KBM-7 (cell line): ENCODE measurements at regions not wholly inside any gene's neighbourhood (a gene's known extent, or its start where the extent isn't known, plus 50 kb on each side); places are given as distances from the start of the nearest gene placed in this dataset.
A peak's percentile ranks its signal among the peaks of the same experiment; 100 is the strongest.

Experiments used
- DNase-seq: peaks from one replicate; pipeline ENCODE4 v3.0.0-alpha.2; 2015
- in situ Hi-C: fragments of 300-500 bp; cut with MboI; formaldehyde crosslinking; loops from 2 replicates; pipeline ENCODE4 v1.14.3; 2020; ENCODE audit warnings: low sequenced_read_pairs, low pct_unique_long_range_greater_than_20kb, mixed read lengths

GRCh38 chr3:178060407-178060806 lies 475.8 kb upstream of the KCNMB2 start:
- in situ Hi-C loops: no loop called here
- DNase-seq: no peak

- DNase-seq: no peak
- in situ Hi-C loops: no loop called here
Measured at GRCh38 chr3:178062126-178062525, 474.1 kb upstream of the KCNMB2 start.

GRCh38 chr3:178063461-178063860 lies 472.8 kb upstream of the KCNMB2 start:
- in situ Hi-C loops: no loop called here
- no peak for DNase-seq

- DNase-seq: no peak
- in situ Hi-C loops: no loop called here
Measured at GRCh38 chr3:178067721-178068120, 468.5 kb upstream of the KCNMB2 start.

GRCh38 chr3:178072391-178073305 lies 463.6 kb upstream of the KCNMB2 start:
- no peak for DNase-seq
- in situ Hi-C loops: no loop called here

- DNase-seq: no peak
- in situ Hi-C loops: no loop called here
Measured at GRCh38 chr3:178073366-178073765, 462.9 kb upstream of the KCNMB2 start.

- in situ Hi-C loops: no loop called here
- DNase-seq: no peak
Measured at GRCh38 chr3:178075344-178075743, 460.9 kb upstream of the KCNMB2 start.

GRCh38 chr3:178078953-178079352 lies 457.3 kb upstream of the KCNMB2 start:
- in situ Hi-C loops: no loop called here

GRCh38 chr3:178079966-178080365 lies 456.3 kb upstream of the KCNMB2 start:
- DNase-seq: no peak
- in situ Hi-C loops: no loop called here

More at GRCh38 chr3:178078953-178079352, 457.3 kb upstream of the KCNMB2 start:
- no peak for DNase-seq

GRCh38 chr3:178082326-178082906 lies 453.8 kb upstream of the KCNMB2 start:
- no peak for DNase-seq
- in situ Hi-C loops: no loop called here

- DNase-seq: peak; percentile 31
Measured at GRCh38 chr3:178083906-178084866, 452.1 kb upstream of the KCNMB2 start.

GRCh38 chr3:178084938-178085816 lies 451.1 kb upstream of the KCNMB2 start:
- in situ Hi-C loops: no loop called here
- DNase-seq: peak; percentile 16

More at GRCh38 chr3:178083906-178084866, 452.1 kb upstream of the KCNMB2 start:
- in situ Hi-C loops: no loop called here

- in situ Hi-C loops: no loop called here
- no peak for DNase-seq
Measured at GRCh38 chr3:178085817-178086123, 450.5 kb upstream of the KCNMB2 start.

GRCh38 chr3:178086144-178086825 lies 450.0 kb upstream of the KCNMB2 start:
- peak; percentile 60 for DNase-seq
- in situ Hi-C loops: no loop called here

- no peak for DNase-seq
- in situ Hi-C loops: no loop called here
Measured at GRCh38 chr3:178087376-178087775, 448.9 kb upstream of the KCNMB2 start.

- in situ Hi-C loops: no loop called here
Measured at GRCh38 chr3:178088963-178089362, 447.3 kb upstream of the KCNMB2 start.

GRCh38 chr3:178090899-178091298 lies 445.3 kb upstream of the KCNMB2 start:
- no peak for DNase-seq
- in situ Hi-C loops: no loop called here

More at GRCh38 chr3:178088963-178089362, 447.3 kb upstream of the KCNMB2 start:
- no peak for DNase-seq

- in situ Hi-C loops: no loop called here
- no peak for DNase-seq
Measured at GRCh38 chr3:178095522-178095921, 440.7 kb upstream of the KCNMB2 start.
